Ishikawa (cell line): ENCODE measurements at regions not wholly inside any gene's neighbourhood (a gene's known extent, or its start where the extent isn't known, plus 50 kb on each side); places are given as distances from the start of the nearest gene placed in this dataset.

Experiments
- CEBPB ChIP-seq: IDR thresholded peaks from 2 replicates; pipeline ENCODE4 v1.6.1; 2012
- CREB1 ChIP-seq: IDR thresholded peaks from 2 replicates; pipeline ENCODE4 v1.6.1; 2012; ENCODE audit warnings: low read depth
- EGR1 ChIP-seq: IDR thresholded peaks from 2 replicates; pipeline ENCODE4 v1.6.1; 2012
- EP300 ChIP-seq: IDR thresholded peaks from 2 replicates; pipeline ENCODE4 v1.6.1; 2012; ENCODE audit warnings: borderline replicate concordance
- FOXM1 ChIP-seq: IDR thresholded peaks from 2 replicates; pipeline ENCODE4 v1.6.1; 2012; ENCODE audit warnings: low read depth, borderline replicate concordance
- MAX ChIP-seq: IDR thresholded peaks from 2 replicates; pipeline ENCODE4 v1.6.1; 2012
- NFIC ChIP-seq: IDR thresholded peaks from 2 replicates; pipeline ENCODE4 v1.6.1; 2012
- RAD21 ChIP-seq: IDR thresholded peaks from 2 replicates; pipeline ENCODE4 v1.6.1; 2012; ENCODE audit warnings: low read depth
- REST ChIP-seq: IDR thresholded peaks from 2 replicates; pipeline ENCODE4 v1.6.1; 2012; ENCODE audit warnings: low read depth, mild to moderate bottlenecking
- TAF1 ChIP-seq: IDR thresholded peaks from 2 replicates; pipeline ENCODE4 v1.6.1; 2012; ENCODE audit warnings: low read depth, mild to moderate bottlenecking
- TCF12 ChIP-seq: IDR thresholded peaks from 2 replicates; pipeline ENCODE4 v1.6.1; 2012; ENCODE audit warnings: low read depth
- TEAD4 ChIP-seq: IDR thresholded peaks from 2 replicates; pipeline ENCODE4 v1.6.1; 2012
- USF1 ChIP-seq: IDR thresholded peaks from 2 replicates; pipeline ENCODE4 v1.6.1; 2012
- YY1 ChIP-seq: IDR thresholded peaks from 2 replicates; pipeline ENCODE4 v1.6.1; 2012; ENCODE audit warnings: low read depth
- ZBTB7A ChIP-seq: IDR thresholded peaks from 2 replicates; pipeline ENCODE4 v1.6.1; 2012; ENCODE audit warnings: low read depth

- TF ChIP-seq YY1: no peak
- no peak for TF ChIP-seq RAD21
- TF ChIP-seq FOXM1: no peak
These were observed 270.8 kb upstream of the UBE2E3 start for GRCh38 chr2:180709392-180710145.

- TF ChIP-seq CEBPB (peak; percentile 95), NFIC (peak; percentile 99), REST (no peak), USF1 (peak; percentile 86), ZBTB7A (no peak), MAX (peak; percentile 90), EGR1 (no peak), CREB1 (no peak), FOXM1 (peak; percentile 82), TEAD4 (peak; percentile 84), EP300 (peak; percentile 93), RAD21 (peak; percentile 35; the same call in 1 of the 2 replicates), YY1 (no peak), TCF12 (peak; percentile 92), TAF1 (no peak)
These were observed 272.6 kb upstream of the UBE2E3 start for GRCh38 chr2:180707884-180708205.

GRCh38 chr2:180707175-180707883 lies 273.1 kb upstream of the UBE2E3 start:
- 0 out of 2 replicates have a peak, but pooled peaks have one; percentile 25 for TF ChIP-seq CREB1
- TF ChIP-seq TEAD4: 0 out of 2 replicates have a peak, but pooled peaks have one; percentile 1
- TF ChIP-seq NFIC: no peak

GRCh38 chr2:180706694-180707093 lies 273.7 kb upstream of the UBE2E3 start:
- TF ChIP-seq EP300 (no peak), TEAD4 (0 out of 2 replicates have a peak, but pooled peaks have one; percentile 3)

GRCh38 chr2:180705551-180705950 lies 274.9 kb upstream of the UBE2E3 start:
- TF ChIP-seq TEAD4: no peak
- no peak for TF ChIP-seq MAX
- no peak for TF ChIP-seq USF1
- no peak for TF ChIP-seq NFIC
- no peak for TF ChIP-seq ZBTB7A
- no peak for TF ChIP-seq EP300

- TF ChIP-seq USF1: no peak
- TF ChIP-seq ZBTB7A: no peak
- no peak for TF ChIP-seq REST
- no peak for TF ChIP-seq TEAD4
- TF ChIP-seq EGR1: no peak
- TF ChIP-seq TCF12: no peak
- no peak for TF ChIP-seq EP300
- TF ChIP-seq RAD21: no peak
- no peak for TF ChIP-seq TAF1
- TF ChIP-seq FOXM1: no peak
- TF ChIP-seq NFIC: no peak
- no peak for TF ChIP-seq MAX
- no peak for TF ChIP-seq YY1
These were observed 275.3 kb upstream of the UBE2E3 start for GRCh38 chr2:180705122-180705521.
